GM12878 (cell line): ENCODE measurements at regions not wholly inside any gene's neighbourhood (a gene's known extent, or its start where the extent isn't known, plus 50 kb on each side); places are given as distances from the start of the nearest gene placed in this dataset.

ENCODE experiments used
- ATAC-seq: fragments of 200-7000 bp; cut with Tn5 transposase; 3 replicates; pipeline ENCODE4 v1.9.1; 2020; ENCODE audit warnings: mild to moderate bottlenecking, moderate library complexity
- BruUV-seq: library from RNA; stranded (reverse); fragments of 400-500 nt; replicated peaks from 2 replicates; lab custom pipeline; 2021; lab: Mats Ljungman, UMichigan
- CTCF ChIA-PET: fragments of 300-600 bp; sonication (Branson Sonifier 250); formaldehyde crosslinking; extraction: SDS; loops from one replicate; lab custom pipeline; 2021; ENCODE audit warnings: inconsistent platforms; lab: Yijun Ruan, JAX
- POLR2A ChIA-PET: fragments of 350-600 bp; formaldehyde crosslinking; extraction: SDS; loops from one replicate; lab custom pipeline; 2021; ENCODE audit warnings: inconsistent platforms; lab: Charles Lee
- RAD21 ChIA-PET: fragments of 300-600 bp; sonication (Branson Sonifier 250); formaldehyde crosslinking; loops from one replicate; lab custom pipeline; 2023; ENCODE audit warnings: antibody characterized with exemption; ENCODE audit not compliant: unreplicated experiment; lab: Charles Lee
- SMC1A ChIA-PET: fragments of 300-600 bp; sonication (Branson Sonifier 250); formaldehyde crosslinking; loops from one replicate; lab custom pipeline; 2023; ENCODE audit not compliant: unreplicated experiment, uncharacterized antibody; lab: Charles Lee
- DNase-seq: peaks from one replicate; pipeline ENCODE4 v3.0.0-alpha.2; 2011; ENCODE audit warnings: low read depth, low spot score
- FAIRE-seq: peaks from 3 replicates; lab custom pipeline; 2011; peaks lifted over from hg19 to GRCh38; lab: Jason Lieb, UNC
- H2AFZ ChIP-seq: 2 replicates; pipeline ENCODE4 v1.6.0; 2011; ENCODE audit warnings: low read depth, low read length, control low read depth; ENCODE audit not compliant: control insufficient read depth
- H3K27ac ChIP-seq: 2 replicates; pipeline ENCODE4 v1.5.1; 2011; ENCODE audit warnings: control low read depth; ENCODE audit not compliant: control insufficient read depth, insufficient read depth
- H3K27me3 ChIP-seq, 2 experiments: replicated peaks in 1 of 2; 2 replicates each; pipeline versions ENCODE4 v1.6.0 to v1.6.1; 2011; ENCODE audit warnings: low read length in 1 of 2; ENCODE audit not compliant: control insufficient read depth in 2 of 2, insufficient read depth in 2 of 2
- H3K36me3 ChIP-seq, 2 experiments: 2 replicates each; pipeline ENCODE4 v1.5.1; 2011; ENCODE audit warnings: low read length in 1 of 2; ENCODE audit not compliant: control insufficient read depth in 2 of 2, insufficient read depth in 2 of 2
- H3K4me1 ChIP-seq: 2 replicates; pipeline ENCODE4 v1.6.1; 2011; ENCODE audit warnings: mild to moderate bottlenecking, low read length, moderate library complexity, mixed read lengths; ENCODE audit not compliant: control insufficient read depth, insufficient read depth
- H3K4me2 ChIP-seq: 2 replicates; pipeline ENCODE4 v1.6.0; 2011; ENCODE audit warnings: control low read depth; ENCODE audit not compliant: control insufficient read depth, insufficient read depth
- H3K4me3 ChIP-seq: fragments of 200-600 bp; sonication (generic); 2 replicates; pipeline ENCODE4 v1.5.1; 2016
- H3K79me2 ChIP-seq: 2 replicates; pipeline ENCODE4 v1.6.0; 2011; ENCODE audit warnings: low read length; ENCODE audit not compliant: control insufficient read depth, insufficient read depth
- H3K9ac ChIP-seq: 2 replicates; pipeline ENCODE4 v1.8.0; 2011; ENCODE audit warnings: low read length, control low read depth, mixed read lengths; ENCODE audit not compliant: control insufficient read depth, insufficient read depth
- H3K9me3 ChIP-seq: replicated peaks from 3 replicates; pipeline ENCODE4 v1.5.1; 2011; ENCODE audit warnings: mild to moderate bottlenecking, low read length; ENCODE audit not compliant: control insufficient read depth, insufficient read depth
- H4K20me1 ChIP-seq: 2 replicates; pipeline ENCODE4 v1.6.0; 2011; ENCODE audit not compliant: control insufficient read depth, insufficient read depth
- ATF7 ChIP-seq: fragments of 450-650 bp; IDR thresholded peaks from 2 replicates; pipeline ENCODE4 v1.6.1; 2016; ENCODE audit warnings: low read depth, mild to moderate bottlenecking
- JUNB ChIP-seq: IDR thresholded peaks from 2 replicates; pipeline ENCODE4 v1.6.1; 2016; ENCODE audit warnings: antibody characterized with exemption, mild to moderate bottlenecking
- WGBS: methylation state at CpG from one replicate; pipeline ENCODE4 v1.1.6; 2016; ENCODE audit warnings: low lambda C conversion rate; ENCODE audit not compliant: insufficient replicate concordance, insufficient coverage; ENCODE audit errors: missing lambda C conversion rate; 5-methylcytosine and 5-hydroxymethylcytosine counted together
- in situ Hi-C: fragments of 300-500 bp; cut with MboI; formaldehyde crosslinking; loops from 9 replicates; pipeline ENCODE4 v1.14.3; 2018; ENCODE audit warnings: mixed read lengths
- intact Hi-C: fragments of 100-400 bp; cut with micrococcal nuclease; formaldehyde crosslinking; loops from one replicate; pipeline ENCODE4 v1.14.2; 2022; ENCODE audit not compliant: unreplicated experiment
- TF ChIP-seq, protein P1 (sequence below): fragments of 450-650 bp; IDR thresholded peaks from 2 replicates; pipeline ENCODE4 v1.6.1; 2017; ENCODE audit warnings: antibody characterized with exemption, mild to moderate bottlenecking, moderate library complexity
- TF ChIP-seq, protein P2 (sequence below): fragments of 450-650 bp; conservative IDR thresholded peaks from 2 replicates; pipeline ENCODE4 v1.6.1; 2017; ENCODE audit warnings: mild to moderate bottlenecking, moderate library complexity

DNA sequence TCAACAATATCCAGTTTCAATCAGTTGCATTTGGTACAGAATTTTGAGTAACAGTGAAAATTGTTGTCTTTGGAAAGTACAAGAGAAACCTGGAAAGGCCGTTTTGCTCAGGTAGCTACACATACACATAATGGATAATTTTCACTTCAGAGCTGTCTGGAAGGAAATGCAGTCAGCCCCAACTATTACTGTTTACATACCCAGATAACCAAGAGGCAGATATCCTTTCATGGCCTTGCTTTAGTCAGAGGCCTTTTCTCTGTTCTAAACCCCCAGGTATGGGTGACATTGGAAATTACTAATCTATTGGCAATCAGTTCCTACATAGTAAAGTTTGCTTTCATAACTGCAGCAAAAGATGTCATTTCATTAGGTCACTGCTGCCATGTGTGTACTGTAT, 244.9 kb upstream of the EMCN start:
- Histone ChIP-seq H3K36me3 (no peaks in the 10 kb centered on the region), H3K27ac (no peak overlapping the region), H3K79me2 (no peaks in the 10 kb centered on the region), H2AFZ (no peak overlapping the region), H4K20me1 (no peaks in the 10 kb centered on the region), H3K27me3 (no peaks in the 10 kb centered on the region), H3K4me2 (no peak overlapping the region), H3K4me1 (no peaks in the 10 kb centered on the region)
- in situ Hi-C loops, result no loop called here
- ATAC-seq (no peak), DNase-seq (no peak), FAIRE-seq (no peak)
- BruUV-seq, result no TSS peak
- RAD21 ChIA-PET, result no interaction called here
- SMC1A ChIA-PET, result interaction anchor here (1.5 kb wide), 1 partner anchor 58 kb away, joined by 3 read pairs; no protein-coding TSS in a partner anchor
- POLR2A ChIA-PET, result no interaction called here
- TF ChIP-seq, protein P1, sequence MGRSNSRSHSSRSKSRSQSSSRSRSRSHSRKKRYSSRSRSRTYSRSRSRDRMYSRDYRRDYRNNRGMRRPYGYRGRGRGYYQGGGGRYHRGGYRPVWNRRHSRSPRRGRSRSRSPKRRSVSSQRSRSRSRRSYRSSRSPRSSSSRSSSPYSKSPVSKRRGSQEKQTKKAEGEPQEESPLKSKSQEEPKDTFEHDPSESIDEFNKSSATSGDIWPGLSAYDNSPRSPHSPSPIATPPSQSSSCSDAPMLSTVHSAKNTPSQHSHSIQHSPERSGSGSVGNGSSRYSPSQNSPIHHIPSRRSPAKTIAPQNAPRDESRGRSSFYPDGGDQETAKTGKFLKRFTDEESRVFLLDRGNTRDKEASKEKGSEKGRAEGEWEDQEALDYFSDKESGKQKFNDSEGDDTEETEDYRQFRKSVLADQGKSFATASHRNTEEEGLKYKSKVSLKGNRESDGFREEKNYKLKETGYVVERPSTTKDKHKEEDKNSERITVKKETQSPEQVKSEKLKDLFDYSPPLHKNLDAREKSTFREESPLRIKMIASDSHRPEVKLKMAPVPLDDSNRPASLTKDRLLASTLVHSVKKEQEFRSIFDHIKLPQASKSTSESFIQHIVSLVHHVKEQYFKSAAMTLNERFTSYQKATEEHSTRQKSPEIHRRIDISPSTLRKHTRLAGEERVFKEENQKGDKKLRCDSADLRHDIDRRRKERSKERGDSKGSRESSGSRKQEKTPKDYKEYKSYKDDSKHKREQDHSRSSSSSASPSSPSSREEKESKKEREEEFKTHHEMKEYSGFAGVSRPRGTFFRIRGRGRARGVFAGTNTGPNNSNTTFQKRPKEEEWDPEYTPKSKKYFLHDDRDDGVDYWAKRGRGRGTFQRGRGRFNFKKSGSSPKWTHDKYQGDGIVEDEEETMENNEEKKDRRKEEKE, result no peak
- no peak for TF ChIP-seq JUNB
- TF ChIP-seq, protein P2, sequence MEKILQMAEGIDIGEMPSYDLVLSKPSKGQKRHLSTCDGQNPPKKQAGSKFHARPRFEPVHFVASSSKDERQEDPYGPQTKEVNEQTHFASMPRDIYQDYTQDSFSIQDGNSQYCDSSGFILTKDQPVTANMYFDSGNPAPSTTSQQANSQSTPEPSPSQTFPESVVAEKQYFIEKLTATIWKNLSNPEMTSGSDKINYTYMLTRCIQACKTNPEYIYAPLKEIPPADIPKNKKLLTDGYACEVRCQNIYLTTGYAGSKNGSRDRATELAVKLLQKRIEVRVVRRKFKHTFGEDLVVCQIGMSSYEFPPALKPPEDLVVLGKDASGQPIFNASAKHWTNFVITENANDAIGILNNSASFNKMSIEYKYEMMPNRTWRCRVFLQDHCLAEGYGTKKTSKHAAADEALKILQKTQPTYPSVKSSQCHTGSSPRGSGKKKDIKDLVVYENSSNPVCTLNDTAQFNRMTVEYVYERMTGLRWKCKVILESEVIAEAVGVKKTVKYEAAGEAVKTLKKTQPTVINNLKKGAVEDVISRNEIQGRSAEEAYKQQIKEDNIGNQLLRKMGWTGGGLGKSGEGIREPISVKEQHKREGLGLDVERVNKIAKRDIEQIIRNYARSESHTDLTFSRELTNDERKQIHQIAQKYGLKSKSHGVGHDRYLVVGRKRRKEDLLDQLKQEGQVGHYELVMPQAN, result no peak
- TF ChIP-seq ATF7, result no peak
- TF ChIP-seq, all 136 proteins: peak for 0
- no peaks in the 10 kb centered on the region for H3K9me3 ChIP-seq
- no peak overlapping the region for H3K9ac ChIP-seq
- H3K4me3 ChIP-seq, result no peak overlapping the region
- CTCF ChIA-PET, result interaction anchor here (0.6 kb wide), 1 partner anchor 14 kb away, joined by 3 read pairs; no protein-coding TSS in a partner anchor
- WGBS, result 4% methylated on average over 1 of the region's 1 CpG
- intact Hi-C loops, result no loop called here
